ENCODE measurements at regions not wholly inside any gene's neighbourhood (a gene's known extent, or its start where the extent isn't known, plus 50 kb on each side); places are given as distances from the start of the nearest gene placed in this dataset.

DNA sequence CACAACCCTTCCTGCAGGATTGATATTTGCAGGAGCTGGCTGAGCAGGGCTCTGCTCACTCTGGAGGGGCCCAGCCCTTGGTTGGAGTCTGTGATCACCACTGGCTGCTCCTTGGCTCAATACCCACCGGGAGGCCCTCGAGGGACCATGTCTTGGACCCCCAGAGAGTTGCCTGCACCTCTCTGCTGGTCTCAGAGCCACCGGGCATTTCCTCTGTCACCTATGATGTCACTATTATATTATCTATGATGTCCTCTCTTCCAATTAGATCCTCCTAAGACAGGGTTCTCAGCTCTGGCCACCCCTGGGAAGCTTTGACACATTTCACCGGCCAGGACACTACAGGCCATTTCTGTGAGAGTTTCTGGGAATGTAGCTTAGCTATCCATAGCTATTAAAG is 113.1 kb downstream of the PDCL3 start:
- intact Hi-C loops (cut with DNase I; ENCODE audit: low total_unique reads), result no loop called here
- Histone ChIP-seq H3K4me1 (no peaks in the 10 kb centered on the region), H3K27ac (no peak overlapping the region), H3K36me3 (no peaks in the 10 kb centered on the region), H3K9me3 (no peaks in the 10 kb centered on the region), H3K4me3 (no peak overlapping the region), H3K27me3 (no peaks in the 10 kb centered on the region)
- TF ChIP-seq, protein P1, sequence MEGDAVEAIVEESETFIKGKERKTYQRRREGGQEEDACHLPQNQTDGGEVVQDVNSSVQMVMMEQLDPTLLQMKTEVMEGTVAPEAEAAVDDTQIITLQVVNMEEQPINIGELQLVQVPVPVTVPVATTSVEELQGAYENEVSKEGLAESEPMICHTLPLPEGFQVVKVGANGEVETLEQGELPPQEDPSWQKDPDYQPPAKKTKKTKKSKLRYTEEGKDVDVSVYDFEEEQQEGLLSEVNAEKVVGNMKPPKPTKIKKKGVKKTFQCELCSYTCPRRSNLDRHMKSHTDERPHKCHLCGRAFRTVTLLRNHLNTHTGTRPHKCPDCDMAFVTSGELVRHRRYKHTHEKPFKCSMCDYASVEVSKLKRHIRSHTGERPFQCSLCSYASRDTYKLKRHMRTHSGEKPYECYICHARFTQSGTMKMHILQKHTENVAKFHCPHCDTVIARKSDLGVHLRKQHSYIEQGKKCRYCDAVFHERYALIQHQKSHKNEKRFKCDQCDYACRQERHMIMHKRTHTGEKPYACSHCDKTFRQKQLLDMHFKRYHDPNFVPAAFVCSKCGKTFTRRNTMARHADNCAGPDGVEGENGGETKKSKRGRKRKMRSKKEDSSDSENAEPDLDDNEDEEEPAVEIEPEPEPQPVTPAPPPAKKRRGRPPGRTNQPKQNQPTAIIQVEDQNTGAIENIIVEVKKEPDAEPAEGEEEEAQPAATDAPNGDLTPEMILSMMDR (IDR thresholded peaks at IDR 0.05), result no peak
- DNase-seq, result no peak

DNA sequence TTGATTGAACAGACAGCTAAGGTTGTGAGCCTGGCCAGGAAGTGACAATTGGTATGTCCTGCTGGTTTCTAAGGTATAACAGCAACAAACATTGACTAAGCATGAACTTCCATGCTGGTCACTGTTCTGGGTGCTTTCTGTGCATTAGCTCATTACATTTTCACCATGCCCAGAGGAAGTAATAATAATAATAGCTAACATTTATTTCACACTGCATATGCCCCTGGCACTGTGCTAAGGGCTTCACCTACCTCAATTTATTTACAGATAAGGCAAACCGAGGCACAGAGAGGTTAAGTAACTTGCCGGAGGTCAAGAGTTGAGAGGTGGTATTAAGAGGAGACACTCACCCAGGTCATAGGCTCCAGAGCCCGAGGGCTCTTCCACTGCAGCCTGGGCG is 113.6 kb downstream of the PDCL3 start:
- H3K27me3 ChIP-seq, result no peaks in the 10 kb centered on the region
- TF ChIP-seq, protein P1 (IDR thresholded peaks at IDR 0.05), result no peak
- H3K9me3 ChIP-seq, result no peaks in the 10 kb centered on the region
- no peak overlapping the region for H3K4me3 ChIP-seq
- no peak for DNase-seq
- H3K36me3 ChIP-seq, result no peaks in the 10 kb centered on the region
- intact Hi-C loops (cut with DNase I; ENCODE audit: low total_unique reads), result no loop called here
- no peaks in the 10 kb centered on the region for H3K4me1 ChIP-seq
- H3K27ac ChIP-seq, result no peak overlapping the region

DNA sequence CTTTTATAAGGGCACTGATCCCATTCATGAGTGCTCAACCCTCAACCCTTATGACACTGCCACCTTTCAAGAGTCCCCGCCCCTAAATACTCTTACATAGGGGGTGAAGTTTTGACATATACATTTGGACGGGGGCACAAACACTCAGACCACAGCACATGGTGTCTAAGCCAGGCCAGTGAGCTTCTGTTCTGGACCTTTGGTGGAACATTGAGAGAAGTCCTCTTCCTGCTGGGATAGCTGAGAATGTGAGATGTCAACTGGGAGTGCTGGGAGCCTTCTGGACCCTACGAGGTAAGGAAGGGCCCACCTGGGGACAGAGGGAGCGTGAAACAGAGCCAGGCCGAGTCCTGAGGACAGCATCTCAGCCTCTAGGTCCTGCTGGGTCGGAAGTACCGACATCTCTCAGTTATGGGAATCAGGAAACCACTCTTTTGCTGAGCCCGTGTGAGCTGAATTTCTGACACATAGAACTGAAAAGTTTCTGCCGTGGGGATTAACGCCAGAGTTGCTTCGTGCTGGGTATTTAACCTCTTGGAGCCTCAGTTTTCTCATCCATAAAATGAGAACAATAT is 114.9 kb downstream of the PDCL3 start:
- H3K27me3 ChIP-seq, result no peaks in the 10 kb centered on the region
- H3K27ac ChIP-seq, result no peak overlapping the region
- H3K36me3 ChIP-seq, result no peaks in the 10 kb centered on the region
- TF ChIP-seq, protein P1 (IDR thresholded peaks at IDR 0.05), result no peak
- H3K4me1 ChIP-seq, result no peaks in the 10 kb centered on the region
- H3K4me3 ChIP-seq, result no peak overlapping the region
- H3K9me3 ChIP-seq, result no peaks in the 10 kb centered on the region
- no peak for DNase-seq
- intact Hi-C loops (cut with DNase I; ENCODE audit: low total_unique reads), result no loop called here

DNA sequence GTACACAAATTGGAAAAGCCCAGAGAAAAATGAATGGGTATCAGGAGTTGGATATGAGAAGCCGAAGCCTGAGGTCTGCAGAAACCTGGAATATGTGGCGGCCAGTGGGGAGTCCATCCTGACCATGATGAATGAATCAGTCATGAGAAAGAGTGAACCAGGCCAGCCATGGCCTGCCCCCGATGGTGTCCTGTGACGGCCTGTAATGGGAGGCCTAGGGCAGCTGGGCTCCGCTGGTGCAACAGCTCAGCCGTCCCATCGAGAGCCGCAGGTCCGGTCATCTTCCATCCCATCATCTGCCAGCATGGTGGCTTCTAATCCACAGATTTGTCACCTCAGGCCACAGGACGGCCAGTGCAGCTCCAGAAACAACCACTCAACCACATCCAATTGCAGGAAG is 116.4 kb downstream of the PDCL3 start:
- Histone ChIP-seq H3K36me3 (no peaks in the 10 kb centered on the region), H3K4me1 (no peaks in the 10 kb centered on the region), H3K27ac (no peak overlapping the region), H3K4me3 (no peak overlapping the region), H3K27me3 (no peaks in the 10 kb centered on the region), H3K9me3 (no peaks in the 10 kb centered on the region)
- TF ChIP-seq, protein P1 (IDR thresholded peaks at IDR 0.05), result no peak
- no peak for DNase-seq
- intact Hi-C loops (cut with DNase I; ENCODE audit: low total_unique reads), result no loop called here

DNA sequence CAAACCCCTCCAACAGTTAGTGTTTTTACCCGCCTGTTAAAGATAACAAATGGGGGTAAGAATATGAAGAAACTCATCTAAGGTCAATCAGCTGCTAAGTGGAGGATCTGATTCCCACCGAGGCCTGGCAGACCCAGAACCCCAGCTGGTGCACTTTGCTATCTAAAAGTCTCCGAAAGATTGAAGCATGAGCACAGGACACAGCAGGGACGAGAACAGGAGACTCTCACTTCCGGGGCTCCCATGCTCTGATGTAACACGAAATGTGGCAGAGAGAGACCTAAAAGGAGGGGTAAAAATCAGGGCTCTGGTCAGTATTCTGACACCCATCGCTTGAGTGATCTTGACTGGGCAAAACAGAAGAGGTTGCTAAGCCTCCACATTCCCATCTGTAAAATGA is 119.7 kb downstream of the PDCL3 start:
- Histone ChIP-seq H3K27me3 (no peaks in the 10 kb centered on the region), H3K4me1 (no peaks in the 10 kb centered on the region), H3K27ac (no peak overlapping the region), H3K4me3 (no peak overlapping the region), H3K9me3 (no peaks in the 10 kb centered on the region), H3K36me3 (no peaks in the 10 kb centered on the region)
- DNase-seq, result no peak
- TF ChIP-seq, protein P1 (IDR thresholded peaks at IDR 0.05), result no peak
- intact Hi-C loops (cut with DNase I; ENCODE audit: low total_unique reads), result no loop called here

DNA sequence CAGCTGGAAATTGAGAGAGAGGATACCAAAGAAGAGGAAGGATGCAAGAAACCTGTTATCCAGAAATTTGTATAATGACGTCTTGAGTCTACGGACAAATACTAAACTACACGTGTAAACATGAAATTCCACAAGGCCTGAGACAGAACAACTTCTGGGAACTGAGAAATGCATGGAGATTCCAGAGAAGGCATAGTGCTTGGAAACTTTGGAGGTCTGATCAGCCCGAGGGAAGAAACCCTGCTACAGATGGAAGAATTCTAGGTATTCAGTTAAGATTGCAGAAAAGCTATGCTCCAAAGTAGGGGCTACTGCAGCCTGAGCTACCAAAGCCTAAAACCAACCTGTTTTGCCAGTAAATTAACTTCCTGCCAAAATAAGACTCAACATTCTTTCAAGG is 120.4 kb downstream of the PDCL3 start:
- intact Hi-C loops (cut with DNase I; ENCODE audit: low total_unique reads), result no loop called here
- TF ChIP-seq, protein P1 (IDR thresholded peaks at IDR 0.05), result no peak
- Histone ChIP-seq H3K36me3 (no peaks in the 10 kb centered on the region), H3K4me3 (no peak overlapping the region), H3K4me1 (no peaks in the 10 kb centered on the region), H3K27ac (no peak overlapping the region), H3K9me3 (no peaks in the 10 kb centered on the region), H3K27me3 (no peaks in the 10 kb centered on the region)
- DNase-seq, result no peak

Measured in tibial artery (tissue), 4 donors.